GM12878 (cell line): ENCODE measurements at regions not wholly inside any gene's neighbourhood (a gene's known extent, or its start where the extent isn't known, plus 50 kb on each side); places are given as distances from the start of the nearest gene placed in this dataset.

Experiments used
- BHLHE40 ChIP-seq, 2 experiments: fragments of 450-650 bp in 1 of 2; IDR thresholded peaks; 2 replicates each; pipeline ENCODE4 v1.6.1; 2011 to 2017; ENCODE audit warnings: low read depth in 2 of 2, borderline replicate concordance in 1 of 2, improper control_type of control experiment in 1 of 2, low read length in 1 of 2, mild to moderate bottlenecking in 1 of 2
- KDM1A ChIP-seq: fragments of 200-600 bp; sonication (generic); IDR thresholded peaks from 2 replicates; pipeline ENCODE4 v1.6.1; 2016; ENCODE audit warnings: borderline replicate concordance
- NFYB ChIP-seq: IDR thresholded peaks from 2 replicates; pipeline ENCODE4 v1.6.1; 2011; ENCODE audit warnings: low read depth, mild to moderate bottlenecking, low read length, improper control_type of control experiment, moderate library complexity; ENCODE audit not compliant: insufficient read depth
- SMC3 ChIP-seq: IDR thresholded peaks from 2 replicates; pipeline ENCODE4 v1.6.1; 2011; ENCODE audit warnings: low read length, improper control_type of control experiment, borderline replicate concordance
- TF ChIP-seq, protein P1 (sequence below), 3 experiments: IDR thresholded peaks in 2 of 3; conservative IDR thresholded peaks in 1 of 3; 2 replicates each; pipeline ENCODE4 v1.5.1; 2011; ENCODE audit warnings: low read depth in 3 of 3, low read length in 3 of 3, mild to moderate bottlenecking in 3 of 3, control low read depth in 2 of 3, moderate library complexity in 2 of 3, inconsistent platforms in 1 of 3, mixed read lengths in 1 of 3; ENCODE audit not compliant: control insufficient read depth in 2 of 3, insufficient read depth in 1 of 3; ENCODE audit errors: extremely low read depth in 1 of 3

DNA sequence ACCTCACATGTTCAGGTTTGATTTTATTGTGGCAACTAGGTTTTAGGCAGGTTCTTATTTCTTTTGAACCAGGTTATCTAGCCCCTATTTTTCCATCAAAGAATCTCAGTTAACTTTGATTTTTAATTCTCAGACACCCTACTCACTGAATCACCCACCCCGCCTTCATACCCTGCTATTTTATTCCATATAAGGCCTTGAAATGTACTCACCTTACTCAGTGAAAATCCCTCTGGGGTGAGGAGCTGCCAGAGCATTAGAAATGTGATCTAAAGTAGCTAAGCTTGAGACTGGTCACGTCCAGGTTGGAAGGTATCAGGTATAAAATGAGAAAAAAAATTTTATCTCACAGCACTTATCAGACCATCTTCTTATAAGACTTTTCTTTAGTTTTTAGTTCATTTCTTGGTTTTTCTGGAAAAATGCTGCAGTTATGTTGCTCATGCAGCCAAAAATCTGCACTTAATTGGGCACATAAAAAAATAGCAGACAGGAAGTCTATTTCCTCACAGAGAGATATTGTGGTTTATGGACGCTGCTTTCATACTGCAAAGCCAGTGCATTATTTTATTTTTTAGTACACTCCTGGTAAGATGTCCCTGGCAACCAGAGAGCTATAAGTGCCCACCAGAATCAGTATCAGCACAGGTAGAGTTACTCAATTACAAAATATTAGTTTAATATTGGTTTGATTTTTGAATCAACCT is 101.5 kb upstream of the CCDC91 start:
- no peak for TF ChIP-seq KDM1A
- no peak for TF ChIP-seq NFYB
- TF ChIP-seq, protein P1, sequence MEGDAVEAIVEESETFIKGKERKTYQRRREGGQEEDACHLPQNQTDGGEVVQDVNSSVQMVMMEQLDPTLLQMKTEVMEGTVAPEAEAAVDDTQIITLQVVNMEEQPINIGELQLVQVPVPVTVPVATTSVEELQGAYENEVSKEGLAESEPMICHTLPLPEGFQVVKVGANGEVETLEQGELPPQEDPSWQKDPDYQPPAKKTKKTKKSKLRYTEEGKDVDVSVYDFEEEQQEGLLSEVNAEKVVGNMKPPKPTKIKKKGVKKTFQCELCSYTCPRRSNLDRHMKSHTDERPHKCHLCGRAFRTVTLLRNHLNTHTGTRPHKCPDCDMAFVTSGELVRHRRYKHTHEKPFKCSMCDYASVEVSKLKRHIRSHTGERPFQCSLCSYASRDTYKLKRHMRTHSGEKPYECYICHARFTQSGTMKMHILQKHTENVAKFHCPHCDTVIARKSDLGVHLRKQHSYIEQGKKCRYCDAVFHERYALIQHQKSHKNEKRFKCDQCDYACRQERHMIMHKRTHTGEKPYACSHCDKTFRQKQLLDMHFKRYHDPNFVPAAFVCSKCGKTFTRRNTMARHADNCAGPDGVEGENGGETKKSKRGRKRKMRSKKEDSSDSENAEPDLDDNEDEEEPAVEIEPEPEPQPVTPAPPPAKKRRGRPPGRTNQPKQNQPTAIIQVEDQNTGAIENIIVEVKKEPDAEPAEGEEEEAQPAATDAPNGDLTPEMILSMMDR (IDR thresholded peaks at IDR 0.05 in 2 of 3, conservative IDR thresholded peaks at IDR 0.05 in 1 of 3; ENCODE audit: control insufficient read depth in 2 of 3, extremely low read depth in 1 of 3, insufficient read depth in 1 of 3, low read depth in 3 of 3, low read length in 3 of 3) = no peak
- no peak for TF ChIP-seq BHLHE40 (IDR thresholded peaks at IDR 0.05; ENCODE audit: borderline replicate concordance in 1 of 2, low read depth in 2 of 2, low read length in 1 of 2)
- no peak for TF ChIP-seq SMC3
